ENCODE measurements at regions not wholly inside any gene's neighbourhood (a gene's known extent, or its start where the extent isn't known, plus 50 kb on each side); places are given as distances from the start of the nearest gene placed in this dataset.

DNA sequence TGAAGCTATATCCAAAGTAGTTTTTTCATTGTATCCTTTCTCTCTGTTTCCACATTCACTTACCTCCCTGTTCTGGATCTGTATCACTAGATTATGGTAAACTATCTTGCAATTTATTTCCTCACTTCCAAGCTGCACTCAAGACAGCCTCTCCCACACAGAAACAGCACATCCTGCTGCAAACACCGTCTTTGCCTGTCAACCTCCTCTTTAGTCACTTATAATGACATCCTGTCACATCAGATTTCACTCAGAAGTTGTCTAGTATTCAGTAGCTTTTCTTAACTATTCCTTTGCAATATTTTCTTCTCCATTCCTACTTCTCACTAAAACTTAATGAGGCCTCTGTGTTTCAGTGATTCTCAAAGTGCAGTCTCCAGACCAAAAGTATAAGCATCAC, 490.8 kb downstream of the IGSF11 start:
- Histone ChIP-seq H3K27ac (ENCODE audit: low read depth, low read length) (no peak overlapping the region), H3K79me1 (ENCODE audit: low read length) (no peaks in the 10 kb centered on the region), H3K4ac (ENCODE audit: low read depth, low read length) (no peak overlapping the region), H2BK15ac (replicated peaks; ENCODE audit: low read depth) (no peak overlapping the region), H3K23ac (ENCODE audit: low read length) (no peak overlapping the region), H3K36me3 (ENCODE audit: control insufficient read depth, insufficient read depth, low read length) (no peaks in the 10 kb centered on the region), H4K8ac (ENCODE audit: low read depth, low read length) (no peak overlapping the region), H3K4me3 (ENCODE audit: low read length) (no peak overlapping the region), H3K27me3 (ENCODE audit: insufficient read depth, low read length, poor library complexity) (no peaks in the 10 kb centered on the region), H3K56ac (ENCODE audit: low read length) (no peak overlapping the region), H3K18ac (ENCODE audit: low read length) (no peak overlapping the region), H2BK5ac (ENCODE audit: low read length) (no peak overlapping the region), H3K4me1 (ENCODE audit: control insufficient read depth, low read depth, low read length) (no peaks in the 10 kb centered on the region), H4K5ac (ENCODE audit: low read length) (no peak overlapping the region), H2BK120ac (ENCODE audit: low read depth, low read length) (no peak overlapping the region), H3K9ac (ENCODE audit: low read length) (no peak overlapping the region), H2AK5ac (ENCODE audit: low read length) (no peak overlapping the region), H3K79me2 (ENCODE audit: control insufficient read depth, insufficient read depth, low read length) (no peaks in the 10 kb centered on the region), H3K4me2 (ENCODE audit: low read length) (no peak overlapping the region)
- no peak for DNase-seq
- WGBS (ENCODE audit: extremely low coverage, insufficient coverage, low lambda C conversion rate) = no CpG with 5 or more reads among the region's 1 CpG

- Histone ChIP-seq H3K79me1 (ENCODE audit: low read length) (no peaks in the 10 kb centered on the region), H4K8ac (ENCODE audit: low read depth, low read length) (no peak overlapping the region), H3K27me3 (ENCODE audit: insufficient read depth, low read length, poor library complexity) (no peaks in the 10 kb centered on the region), H2AK5ac (ENCODE audit: low read length) (no peak overlapping the region), H3K56ac (ENCODE audit: low read length) (no peak overlapping the region), H3K36me3 (ENCODE audit: control insufficient read depth, insufficient read depth, low read length) (no peaks in the 10 kb centered on the region), H2BK5ac (ENCODE audit: low read length) (no peak overlapping the region), H3K4me2 (ENCODE audit: low read length) (no peak overlapping the region), H3K79me2 (ENCODE audit: control insufficient read depth, insufficient read depth, low read length) (no peaks in the 10 kb centered on the region), H3K4me1 (ENCODE audit: control insufficient read depth, low read depth, low read length) (no peaks in the 10 kb centered on the region), H2BK15ac (replicated peaks; ENCODE audit: low read depth) (no peak overlapping the region), H4K5ac (ENCODE audit: low read length) (no peak overlapping the region), H3K23ac (ENCODE audit: low read length) (no peak overlapping the region), H3K27ac (ENCODE audit: low read depth, low read length) (no peak overlapping the region), H3K4ac (ENCODE audit: low read depth, low read length) (no peak overlapping the region), H3K18ac (ENCODE audit: low read length) (no peak overlapping the region), H2BK120ac (ENCODE audit: low read depth, low read length) (no peak overlapping the region), H3K9ac (ENCODE audit: low read length) (no peak overlapping the region), H3K4me3 (ENCODE audit: low read length) (no peak overlapping the region)
- DNase-seq = peak; percentile 12
- WGBS (ENCODE audit: extremely low coverage, insufficient coverage, low lambda C conversion rate) = no CpG with 5 or more reads among the region's 5 CpGs
Observed at GRCh38 chr3:118544458-118544857, 490.2 kb downstream of the IGSF11 start.

DNA sequence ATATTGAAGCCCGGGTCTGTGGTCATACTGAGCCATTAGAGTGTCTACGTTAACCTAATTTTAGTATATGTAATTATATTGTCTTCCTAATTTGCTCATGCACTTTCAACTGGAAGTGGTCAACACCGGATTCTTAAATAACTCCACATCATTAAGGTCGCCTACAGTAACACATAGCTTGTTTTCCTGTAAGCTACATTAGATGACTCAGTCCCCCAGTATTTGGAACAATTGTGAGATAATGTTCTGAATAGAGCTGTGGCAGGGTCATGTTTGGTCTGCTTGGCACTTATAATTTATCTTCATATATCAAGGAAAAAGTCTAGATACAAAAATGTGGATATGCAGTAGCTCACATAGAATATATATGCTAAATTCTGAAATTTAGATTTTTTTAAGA, 486.2 kb downstream of the IGSF11 start:
- Histone ChIP-seq H3K4me3 (ENCODE audit: low read length) (no peak overlapping the region), H3K27me3 (ENCODE audit: insufficient read depth, low read length, poor library complexity) (no peaks in the 10 kb centered on the region), H3K79me1 (ENCODE audit: low read length) (no peaks in the 10 kb centered on the region), H3K4me1 (ENCODE audit: control insufficient read depth, low read depth, low read length) (no peaks in the 10 kb centered on the region), H3K9ac (ENCODE audit: low read length) (no peak overlapping the region), H3K56ac (ENCODE audit: low read length) (no peak overlapping the region), H2BK120ac (ENCODE audit: low read depth, low read length) (no peak overlapping the region), H4K8ac (ENCODE audit: low read depth, low read length) (no peak overlapping the region), H2BK5ac (ENCODE audit: low read length) (no peak overlapping the region), H3K36me3 (ENCODE audit: control insufficient read depth, insufficient read depth, low read length) (no peaks in the 10 kb centered on the region), H3K79me2 (ENCODE audit: control insufficient read depth, insufficient read depth, low read length) (no peaks in the 10 kb centered on the region), H2AK5ac (ENCODE audit: low read length) (no peak overlapping the region), H3K18ac (ENCODE audit: low read length) (no peak overlapping the region), H3K4me2 (ENCODE audit: low read length) (no peak overlapping the region), H3K27ac (ENCODE audit: low read depth, low read length) (no peak overlapping the region), H3K23ac (ENCODE audit: low read length) (no peak overlapping the region), H2BK15ac (replicated peaks; ENCODE audit: low read depth) (peak overlapping the region; percentile 7), H3K4ac (ENCODE audit: low read depth, low read length) (no peak overlapping the region), H4K5ac (ENCODE audit: low read length) (no peak overlapping the region)
- WGBS (ENCODE audit: extremely low coverage, insufficient coverage, low lambda C conversion rate) = no CpG with 5 or more reads among the region's 4 CpGs
- peak; percentile 57 for DNase-seq

DNA sequence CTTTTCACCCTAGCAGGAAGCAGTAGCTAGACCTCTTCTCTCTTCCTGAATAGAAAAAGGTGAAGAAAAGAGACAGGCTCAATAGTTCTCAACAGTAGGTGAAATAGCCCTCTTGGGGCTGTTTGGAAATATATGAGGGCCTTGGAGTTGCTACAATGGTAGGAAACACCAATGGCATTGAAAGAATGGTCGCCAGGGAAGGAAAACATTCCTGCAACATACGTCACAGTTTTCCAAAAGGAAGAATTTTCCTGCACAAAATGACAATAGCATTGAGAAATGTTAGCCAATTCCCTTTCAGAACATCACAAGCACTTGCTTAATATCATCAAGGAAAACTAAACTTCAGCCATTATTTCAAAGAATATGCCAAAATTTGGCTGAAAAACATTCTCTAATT, 484.5 kb downstream of the IGSF11 start:
- H3K27me3 ChIP-seq (ENCODE audit: insufficient read depth, low read length, poor library complexity) = no peaks in the 10 kb centered on the region
- no peak overlapping the region for H3K4ac ChIP-seq (ENCODE audit: low read depth, low read length)
- no peak overlapping the region for H2BK15ac ChIP-seq (replicated peaks; ENCODE audit: low read depth)
- no peak overlapping the region for H2BK5ac ChIP-seq (ENCODE audit: low read length)
- no peak overlapping the region for H3K4me3 ChIP-seq (ENCODE audit: low read length)
- no peak overlapping the region for H4K5ac ChIP-seq (ENCODE audit: low read length)
- no peak overlapping the region for H2BK120ac ChIP-seq (ENCODE audit: low read depth, low read length)
- no peak overlapping the region for H3K56ac ChIP-seq (ENCODE audit: low read length)
- no peak overlapping the region for H3K4me2 ChIP-seq (ENCODE audit: low read length)
- H3K79me2 ChIP-seq (ENCODE audit: control insufficient read depth, insufficient read depth, low read length) = no peaks in the 10 kb centered on the region
- no peak overlapping the region for H3K23ac ChIP-seq (ENCODE audit: low read length)
- H3K9ac ChIP-seq (ENCODE audit: low read length) = no peak overlapping the region
- H3K27ac ChIP-seq (ENCODE audit: low read depth, low read length) = no peak overlapping the region
- no peak overlapping the region for H4K8ac ChIP-seq (ENCODE audit: low read depth, low read length)
- no CpG with 5 or more reads among the region's 2 CpGs for WGBS (ENCODE audit: extremely low coverage, insufficient coverage, low lambda C conversion rate)
- no peaks in the 10 kb centered on the region for H3K4me1 ChIP-seq (ENCODE audit: control insufficient read depth, low read depth, low read length)
- no peak overlapping the region for H3K18ac ChIP-seq (ENCODE audit: low read length)
- H3K79me1 ChIP-seq (ENCODE audit: low read length) = no peaks in the 10 kb centered on the region
- DNase-seq = peak; percentile 36
- no peaks in the 10 kb centered on the region for H3K36me3 ChIP-seq (ENCODE audit: control insufficient read depth, insufficient read depth, low read length)
- no peak overlapping the region for H2AK5ac ChIP-seq (ENCODE audit: low read length)

DNA sequence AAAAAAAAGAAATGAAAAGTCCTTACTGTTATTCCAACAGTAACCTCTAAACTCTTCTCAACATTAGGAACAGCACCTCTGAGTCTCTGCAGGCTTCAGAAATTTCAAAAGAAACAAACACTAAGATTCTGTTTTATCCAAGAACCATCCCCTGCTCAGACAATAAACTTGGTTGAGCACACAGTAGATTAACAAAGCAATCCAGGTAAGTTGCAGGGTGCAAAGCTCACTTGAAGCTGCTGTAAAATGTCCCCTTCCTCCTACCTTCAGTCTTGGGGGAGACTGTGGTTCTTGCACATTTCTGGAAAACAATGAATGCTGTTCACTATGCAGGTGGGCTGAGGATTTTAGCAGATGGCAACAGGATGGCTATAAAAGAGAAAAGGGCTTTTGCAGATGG, 484.1 kb downstream of the IGSF11 start:
- no peak overlapping the region for H3K4ac ChIP-seq (ENCODE audit: low read depth, low read length)

GRCh38 chr3:118554148-118554838, 480.4 kb downstream of the IGSF11 start:
- Histone ChIP-seq H3K36me3 (ENCODE audit: control insufficient read depth, insufficient read depth, low read length) (no peaks in the 10 kb centered on the region), H3K23ac (ENCODE audit: low read length) (no peak overlapping the region), H4K8ac (ENCODE audit: low read depth, low read length) (no peak overlapping the region), H2BK15ac (replicated peaks; ENCODE audit: low read depth) (no peak overlapping the region), H2BK120ac (ENCODE audit: low read depth, low read length) (no peak overlapping the region), H3K79me2 (ENCODE audit: control insufficient read depth, insufficient read depth, low read length) (no peaks in the 10 kb centered on the region), H3K9ac (ENCODE audit: low read length) (no peak overlapping the region), H4K5ac (ENCODE audit: low read length) (no peak overlapping the region), H2BK5ac (ENCODE audit: low read length) (no peak overlapping the region), H3K4me1 (ENCODE audit: control insufficient read depth, low read depth, low read length) (no peaks in the 10 kb centered on the region), H3K18ac (ENCODE audit: low read length) (no peak overlapping the region), H2AK5ac (ENCODE audit: low read length) (no peak overlapping the region), H3K27ac (ENCODE audit: low read depth, low read length) (no peak overlapping the region), H3K27me3 (ENCODE audit: insufficient read depth, low read length, poor library complexity) (no peaks in the 10 kb centered on the region), H3K79me1 (ENCODE audit: low read length) (no peaks in the 10 kb centered on the region), H3K4me3 (ENCODE audit: low read length) (no peak overlapping the region), H3K4me2 (ENCODE audit: low read length) (no peak overlapping the region), H3K4ac (ENCODE audit: low read depth, low read length) (no peak overlapping the region), H3K56ac (ENCODE audit: low read length) (no peak overlapping the region)
- no CpG with 5 or more reads among the region's 5 CpGs for WGBS (ENCODE audit: extremely low coverage, insufficient coverage, low lambda C conversion rate)
- no peak for DNase-seq

More for the DNA sequence above, 484.1 kb downstream of the IGSF11 start:
- no peak overlapping the region for H2BK5ac ChIP-seq (ENCODE audit: low read length)
- H3K9ac ChIP-seq (ENCODE audit: low read length) = no peak overlapping the region
- H4K8ac ChIP-seq (ENCODE audit: low read depth, low read length) = no peak overlapping the region
- H3K4me3 ChIP-seq (ENCODE audit: low read length) = no peak overlapping the region
- no peak overlapping the region for H3K4me2 ChIP-seq (ENCODE audit: low read length)
- H2BK120ac ChIP-seq (ENCODE audit: low read depth, low read length) = no peak overlapping the region
- H3K27me3 ChIP-seq (ENCODE audit: insufficient read depth, low read length, poor library complexity) = no peaks in the 10 kb centered on the region
- H3K36me3 ChIP-seq (ENCODE audit: control insufficient read depth, insufficient read depth, low read length) = no peaks in the 10 kb centered on the region
- H3K4me1 ChIP-seq (ENCODE audit: control insufficient read depth, low read depth, low read length) = no peaks in the 10 kb centered on the region
- H2AK5ac ChIP-seq (ENCODE audit: low read length) = no peak overlapping the region
- no peaks in the 10 kb centered on the region for H3K79me1 ChIP-seq (ENCODE audit: low read length)
- no peak overlapping the region for H3K18ac ChIP-seq (ENCODE audit: low read length)
- DNase-seq = no peak
- no peak overlapping the region for H3K27ac ChIP-seq (ENCODE audit: low read depth, low read length)
- no peak overlapping the region for H3K56ac ChIP-seq (ENCODE audit: low read length)
- no peak overlapping the region for H2BK15ac ChIP-seq (replicated peaks; ENCODE audit: low read depth)
- H3K23ac ChIP-seq (ENCODE audit: low read length) = no peak overlapping the region
- H4K5ac ChIP-seq (ENCODE audit: low read length) = no peak overlapping the region
- H3K79me2 ChIP-seq (ENCODE audit: control insufficient read depth, insufficient read depth, low read length) = no peaks in the 10 kb centered on the region

Measured in mesendoderm (in vitro differentiated cells).